ENCODE measurements at regions not wholly inside any gene's neighbourhood (a gene's known extent, or its start where the extent isn't known, plus 50 kb on each side); places are given as distances from the start of the nearest gene placed in this dataset.

DNA sequence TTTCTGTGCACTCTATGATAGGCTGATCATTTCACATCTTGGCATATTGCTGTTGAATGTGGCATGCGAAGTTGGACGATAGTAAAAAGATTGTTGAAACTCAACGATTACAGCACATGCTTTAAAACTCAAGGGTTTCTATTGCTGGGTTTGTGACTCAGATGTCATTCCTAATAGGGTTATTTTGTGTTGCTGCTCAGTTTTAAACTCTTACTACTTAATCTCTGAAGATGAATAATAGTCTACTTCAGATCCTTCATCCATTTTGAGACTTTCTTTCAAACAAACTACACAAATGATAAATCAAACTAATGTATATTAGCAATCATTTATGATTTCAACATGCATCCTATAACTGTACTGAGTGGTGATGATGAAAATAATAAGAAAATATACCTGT, 71.3 kb upstream of the MBNL1 start:
- Histone ChIP-seq H3K4me1 (ENCODE audit: control insufficient read depth in 4 of 4, insufficient read depth in 4 of 4, low read length in 3 of 4) (peaks cover 0 to 4% (median under 1%) of the 10 kb centered on the region in 4 donors), H3K27me3 (ENCODE audit: control insufficient read depth in 4 of 4, insufficient read depth in 4 of 4, low read length in 3 of 4) (no peaks in the 10 kb centered on the region), H3K9me3 (ENCODE audit: control insufficient read depth in 4 of 4, low read length in 3 of 4) (no peaks in the 10 kb centered on the region), H3K36me3 (ENCODE audit: control insufficient read depth in 4 of 4, insufficient read depth in 3 of 4, low read depth in 1 of 4, low read length in 3 of 4) (no peaks in the 10 kb centered on the region), H3K27ac (ENCODE audit: low read depth in 1 of 2, low read length in 2 of 2) (peak overlapping the region in 1 of 2 donors; percentile 13), H3K4me3 (ENCODE audit: low read depth in 1 of 3, low read length in 3 of 3) (no peak overlapping the region), H3K9ac (ENCODE audit: low read depth in 1 of 2, low read length in 2 of 2) (no peak overlapping the region)
- 77% methylated on average over 3 of the region's 3 CpGs for WGBS
- no peak for TF ChIP-seq FOXA1 (IDR thresholded peaks at IDR 0.05)
- TF ChIP-seq NR2F2 (IDR thresholded peaks at IDR 0.05): no peak
- no peak for TF ChIP-seq RAD21 (IDR thresholded peaks at IDR 0.05)
- no peak for TF ChIP-seq HNF4A (conservative IDR thresholded peaks at IDR 0.05)
- TF ChIP-seq EGR1 (IDR thresholded peaks at IDR 0.05; ENCODE audit: low read depth in 2 of 2): no peak
- no peak for TF ChIP-seq JUND (IDR thresholded peaks at IDR 0.05)
- TF ChIP-seq RXRA (IDR thresholded peaks at IDR 0.05): no peak
- TF ChIP-seq HNF4G (IDR thresholded peaks at IDR 0.05): no peak
- TF ChIP-seq YY1 (IDR thresholded peaks at IDR 0.05): no peak
- TF ChIP-seq, protein P1, sequence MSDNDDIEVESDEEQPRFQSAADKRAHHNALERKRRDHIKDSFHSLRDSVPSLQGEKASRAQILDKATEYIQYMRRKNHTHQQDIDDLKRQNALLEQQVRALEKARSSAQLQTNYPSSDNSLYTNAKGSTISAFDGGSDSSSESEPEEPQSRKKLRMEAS (IDR thresholded peaks at IDR 0.05): no peak
- TF ChIP-seq, protein P2, sequence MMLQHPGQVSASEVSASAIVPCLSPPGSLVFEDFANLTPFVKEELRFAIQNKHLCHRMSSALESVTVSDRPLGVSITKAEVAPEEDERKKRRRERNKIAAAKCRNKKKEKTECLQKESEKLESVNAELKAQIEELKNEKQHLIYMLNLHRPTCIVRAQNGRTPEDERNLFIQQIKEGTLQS (IDR thresholded peaks at IDR 0.05): no peak
- TF ChIP-seq, protein P3, sequence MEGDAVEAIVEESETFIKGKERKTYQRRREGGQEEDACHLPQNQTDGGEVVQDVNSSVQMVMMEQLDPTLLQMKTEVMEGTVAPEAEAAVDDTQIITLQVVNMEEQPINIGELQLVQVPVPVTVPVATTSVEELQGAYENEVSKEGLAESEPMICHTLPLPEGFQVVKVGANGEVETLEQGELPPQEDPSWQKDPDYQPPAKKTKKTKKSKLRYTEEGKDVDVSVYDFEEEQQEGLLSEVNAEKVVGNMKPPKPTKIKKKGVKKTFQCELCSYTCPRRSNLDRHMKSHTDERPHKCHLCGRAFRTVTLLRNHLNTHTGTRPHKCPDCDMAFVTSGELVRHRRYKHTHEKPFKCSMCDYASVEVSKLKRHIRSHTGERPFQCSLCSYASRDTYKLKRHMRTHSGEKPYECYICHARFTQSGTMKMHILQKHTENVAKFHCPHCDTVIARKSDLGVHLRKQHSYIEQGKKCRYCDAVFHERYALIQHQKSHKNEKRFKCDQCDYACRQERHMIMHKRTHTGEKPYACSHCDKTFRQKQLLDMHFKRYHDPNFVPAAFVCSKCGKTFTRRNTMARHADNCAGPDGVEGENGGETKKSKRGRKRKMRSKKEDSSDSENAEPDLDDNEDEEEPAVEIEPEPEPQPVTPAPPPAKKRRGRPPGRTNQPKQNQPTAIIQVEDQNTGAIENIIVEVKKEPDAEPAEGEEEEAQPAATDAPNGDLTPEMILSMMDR (IDR thresholded peaks at IDR 0.05; ENCODE audit: low read depth, low read length, missing input control): no peak
- TF ChIP-seq, protein P4, sequence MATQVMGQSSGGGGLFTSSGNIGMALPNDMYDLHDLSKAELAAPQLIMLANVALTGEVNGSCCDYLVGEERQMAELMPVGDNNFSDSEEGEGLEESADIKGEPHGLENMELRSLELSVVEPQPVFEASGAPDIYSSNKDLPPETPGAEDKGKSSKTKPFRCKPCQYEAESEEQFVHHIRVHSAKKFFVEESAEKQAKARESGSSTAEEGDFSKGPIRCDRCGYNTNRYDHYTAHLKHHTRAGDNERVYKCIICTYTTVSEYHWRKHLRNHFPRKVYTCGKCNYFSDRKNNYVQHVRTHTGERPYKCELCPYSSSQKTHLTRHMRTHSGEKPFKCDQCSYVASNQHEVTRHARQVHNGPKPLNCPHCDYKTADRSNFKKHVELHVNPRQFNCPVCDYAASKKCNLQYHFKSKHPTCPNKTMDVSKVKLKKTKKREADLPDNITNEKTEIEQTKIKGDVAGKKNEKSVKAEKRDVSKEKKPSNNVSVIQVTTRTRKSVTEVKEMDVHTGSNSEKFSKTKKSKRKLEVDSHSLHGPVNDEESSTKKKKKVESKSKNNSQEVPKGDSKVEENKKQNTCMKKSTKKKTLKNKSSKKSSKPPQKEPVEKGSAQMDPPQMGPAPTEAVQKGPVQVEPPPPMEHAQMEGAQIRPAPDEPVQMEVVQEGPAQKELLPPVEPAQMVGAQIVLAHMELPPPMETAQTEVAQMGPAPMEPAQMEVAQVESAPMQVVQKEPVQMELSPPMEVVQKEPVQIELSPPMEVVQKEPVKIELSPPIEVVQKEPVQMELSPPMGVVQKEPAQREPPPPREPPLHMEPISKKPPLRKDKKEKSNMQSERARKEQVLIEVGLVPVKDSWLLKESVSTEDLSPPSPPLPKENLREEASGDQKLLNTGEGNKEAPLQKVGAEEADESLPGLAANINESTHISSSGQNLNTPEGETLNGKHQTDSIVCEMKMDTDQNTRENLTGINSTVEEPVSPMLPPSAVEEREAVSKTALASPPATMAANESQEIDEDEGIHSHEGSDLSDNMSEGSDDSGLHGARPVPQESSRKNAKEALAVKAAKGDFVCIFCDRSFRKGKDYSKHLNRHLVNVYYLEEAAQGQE (IDR thresholded peaks at IDR 0.05): no peak
- TF ChIP-seq, protein P5, sequence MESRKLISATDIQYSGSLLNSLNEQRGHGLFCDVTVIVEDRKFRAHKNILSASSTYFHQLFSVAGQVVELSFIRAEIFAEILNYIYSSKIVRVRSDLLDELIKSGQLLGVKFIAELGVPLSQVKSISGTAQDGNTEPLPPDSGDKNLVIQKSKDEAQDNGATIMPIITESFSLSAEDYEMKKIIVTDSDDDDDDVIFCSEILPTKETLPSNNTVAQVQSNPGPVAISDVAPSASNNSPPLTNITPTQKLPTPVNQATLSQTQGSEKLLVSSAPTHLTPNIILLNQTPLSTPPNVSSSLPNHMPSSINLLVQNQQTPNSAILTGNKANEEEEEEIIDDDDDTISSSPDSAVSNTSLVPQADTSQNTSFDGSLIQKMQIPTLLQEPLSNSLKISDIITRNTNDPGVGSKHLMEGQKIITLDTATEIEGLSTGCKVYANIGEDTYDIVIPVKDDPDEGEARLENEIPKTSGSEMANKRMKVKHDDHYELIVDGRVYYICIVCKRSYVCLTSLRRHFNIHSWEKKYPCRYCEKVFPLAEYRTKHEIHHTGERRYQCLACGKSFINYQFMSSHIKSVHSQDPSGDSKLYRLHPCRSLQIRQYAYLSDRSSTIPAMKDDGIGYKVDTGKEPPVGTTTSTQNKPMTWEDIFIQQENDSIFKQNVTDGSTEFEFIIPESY (IDR thresholded peaks at IDR 0.05): no peak
- no peak for TF ChIP-seq SP1 (IDR thresholded peaks at IDR 0.05)
- TF ChIP-seq GABPA (IDR thresholded peaks at IDR 0.05 in 1 of 2, conservative IDR thresholded peaks at IDR 0.05 in 1 of 2): no peak
- TF ChIP-seq TAF1 (conservative IDR thresholded peaks at IDR 0.05): no peak
- TF ChIP-seq FOXA2 (IDR thresholded peaks at IDR 0.05): no peak
- no peak for DNase-seq (ENCODE audit: low spot score)
